ENCODE measurements at regions not wholly inside any gene's neighbourhood (a gene's known extent, or its start where the extent isn't known, plus 50 kb on each side); places are given as distances from the start of the nearest gene placed in this dataset.

GRCh38 chr14:104447750-104448149, 131.8 kb upstream of the C14orf180 start:
- Histone ChIP-seq H3K27ac (ENCODE audit: control insufficient read depth, insufficient read depth, low read length) (no peak overlapping the region), H3K9ac (ENCODE audit: control insufficient read depth, extremely low read depth, insufficient read depth, low read length) (no peak overlapping the region), H4K20me1 (ENCODE audit: control insufficient read depth, extremely low read depth, insufficient read depth, low read length) (no peaks in the 10 kb centered on the region), H3K9me3 (ENCODE audit: control insufficient read depth, low read depth, low read length) (peaks cover 2% of the 10 kb centered on the region), H3K27me3 (ENCODE audit: control insufficient read depth, extremely low read depth, insufficient read depth, low read length) (no peaks in the 10 kb centered on the region), H3K9me1 (ENCODE audit: control insufficient read depth, extremely low read depth, insufficient read depth, low read length) (no peaks in the 10 kb centered on the region), H3K36me3 (ENCODE audit: control insufficient read depth in 2 of 2, extremely low read depth in 1 of 2, insufficient read depth in 2 of 2, low read length in 2 of 2) (no peaks in the 10 kb centered on the region), H3K4me3 (ENCODE audit: control insufficient read depth in 2 of 3, extremely low read depth in 1 of 3, insufficient read depth in 2 of 3, low read depth in 1 of 3, low read length in 3 of 3) (no peak overlapping the region), H3K4me2 (ENCODE audit: control insufficient read depth, extremely low read depth, insufficient read depth, low read depth, low read length) (no peak overlapping the region), H2AFZ (ENCODE audit: control insufficient read depth, low read length) (no peak overlapping the region), H3K4me1 (ENCODE audit: control insufficient read depth, extremely low read depth, insufficient read depth, low read length) (no peaks in the 10 kb centered on the region), H3K79me2 (ENCODE audit: control insufficient read depth, insufficient read depth, low read length) (no peaks in the 10 kb centered on the region)
- FAIRE-seq (no peak), DNase-seq (ENCODE audit: low read depth, low spot score) (no peak)
- dilution Hi-C loops (cut with MboI; ENCODE audit: extremely low pct_ligation_motif_present, low sequenced_read_pairs), result no loop called here
- TF ChIP-seq CTCF (optimal IDR thresholded peaks at IDR 0.05 in 1 of 3, IDR thresholded peaks at IDR 0.05 in 1 of 3, conservative IDR thresholded peaks at IDR 0.05 in 1 of 3; ENCODE audit: extremely low read depth in 1 of 3, insufficient read depth in 2 of 3, low read length in 3 of 3) (no peak), EZH2 (IDR thresholded peaks at IDR 0.05; ENCODE audit: low read length) (no peak)

GRCh38 chr14:104448321-104448720, 131.2 kb upstream of the C14orf180 start:
- no peak for DNase-seq (ENCODE audit: low read depth, low spot score)
- no peak for FAIRE-seq
- TF ChIP-seq CTCF (optimal IDR thresholded peaks at IDR 0.05 in 1 of 3, IDR thresholded peaks at IDR 0.05 in 1 of 3, conservative IDR thresholded peaks at IDR 0.05 in 1 of 3; ENCODE audit: extremely low read depth in 1 of 3, insufficient read depth in 2 of 3, low read length in 3 of 3) (no peak), EZH2 (IDR thresholded peaks at IDR 0.05; ENCODE audit: low read length) (no peak)
- Histone ChIP-seq H3K4me2 (ENCODE audit: control insufficient read depth, extremely low read depth, insufficient read depth, low read depth, low read length) (no peak overlapping the region), H3K9ac (ENCODE audit: control insufficient read depth, extremely low read depth, insufficient read depth, low read length) (no peak overlapping the region), H3K36me3 (ENCODE audit: control insufficient read depth in 2 of 2, extremely low read depth in 1 of 2, insufficient read depth in 2 of 2, low read length in 2 of 2) (no peaks in the 10 kb centered on the region), H3K4me1 (ENCODE audit: control insufficient read depth, extremely low read depth, insufficient read depth, low read length) (no peaks in the 10 kb centered on the region), H3K27ac (ENCODE audit: control insufficient read depth, insufficient read depth, low read length) (no peak overlapping the region), H4K20me1 (ENCODE audit: control insufficient read depth, extremely low read depth, insufficient read depth, low read length) (no peaks in the 10 kb centered on the region), H3K27me3 (ENCODE audit: control insufficient read depth, extremely low read depth, insufficient read depth, low read length) (no peaks in the 10 kb centered on the region), H3K9me1 (ENCODE audit: control insufficient read depth, extremely low read depth, insufficient read depth, low read length) (no peaks in the 10 kb centered on the region), H3K79me2 (ENCODE audit: control insufficient read depth, insufficient read depth, low read length) (no peaks in the 10 kb centered on the region), H3K9me3 (ENCODE audit: control insufficient read depth, low read depth, low read length) (peaks cover 2% of the 10 kb centered on the region), H2AFZ (ENCODE audit: control insufficient read depth, low read length) (no peak overlapping the region), H3K4me3 (ENCODE audit: control insufficient read depth in 2 of 3, extremely low read depth in 1 of 3, insufficient read depth in 2 of 3, low read depth in 1 of 3, low read length in 3 of 3) (no peak overlapping the region)
- dilution Hi-C loops (cut with MboI; ENCODE audit: extremely low pct_ligation_motif_present, low sequenced_read_pairs), result no loop called here
